ENCODE measurements at regions not wholly inside any gene's neighbourhood (a gene's known extent, or its start where the extent isn't known, plus 50 kb on each side); places are given as distances from the start of the nearest gene placed in this dataset.

DNA sequence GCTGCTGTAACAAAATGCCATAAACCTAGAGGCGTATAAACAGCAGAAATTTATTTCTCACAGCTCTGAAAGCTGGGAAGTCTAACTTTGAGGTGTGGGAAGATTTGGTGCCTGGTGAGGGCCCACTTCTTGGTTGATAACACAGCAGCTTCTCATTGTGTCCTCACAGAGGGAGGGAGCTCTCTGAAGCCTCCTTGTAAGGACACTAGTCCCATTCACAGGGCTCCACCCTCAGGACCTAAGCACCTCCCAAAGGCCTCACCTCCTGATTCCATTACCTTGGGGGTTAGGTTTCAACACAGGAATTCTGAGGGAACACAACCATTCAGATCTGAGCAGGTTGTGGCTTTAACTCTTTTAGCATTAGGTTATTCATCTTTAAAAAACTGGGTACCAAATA, 380.3 kb upstream of the ATP10A start:
- H3K4me3 ChIP-seq (ENCODE audit: low read depth, low read length) = no peak overlapping the region
- TF ChIP-seq, protein P1, sequence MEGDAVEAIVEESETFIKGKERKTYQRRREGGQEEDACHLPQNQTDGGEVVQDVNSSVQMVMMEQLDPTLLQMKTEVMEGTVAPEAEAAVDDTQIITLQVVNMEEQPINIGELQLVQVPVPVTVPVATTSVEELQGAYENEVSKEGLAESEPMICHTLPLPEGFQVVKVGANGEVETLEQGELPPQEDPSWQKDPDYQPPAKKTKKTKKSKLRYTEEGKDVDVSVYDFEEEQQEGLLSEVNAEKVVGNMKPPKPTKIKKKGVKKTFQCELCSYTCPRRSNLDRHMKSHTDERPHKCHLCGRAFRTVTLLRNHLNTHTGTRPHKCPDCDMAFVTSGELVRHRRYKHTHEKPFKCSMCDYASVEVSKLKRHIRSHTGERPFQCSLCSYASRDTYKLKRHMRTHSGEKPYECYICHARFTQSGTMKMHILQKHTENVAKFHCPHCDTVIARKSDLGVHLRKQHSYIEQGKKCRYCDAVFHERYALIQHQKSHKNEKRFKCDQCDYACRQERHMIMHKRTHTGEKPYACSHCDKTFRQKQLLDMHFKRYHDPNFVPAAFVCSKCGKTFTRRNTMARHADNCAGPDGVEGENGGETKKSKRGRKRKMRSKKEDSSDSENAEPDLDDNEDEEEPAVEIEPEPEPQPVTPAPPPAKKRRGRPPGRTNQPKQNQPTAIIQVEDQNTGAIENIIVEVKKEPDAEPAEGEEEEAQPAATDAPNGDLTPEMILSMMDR (conservative IDR thresholded peaks at IDR 0.05; ENCODE audit: low read depth, low read length) = no peak
- DNase-seq (ENCODE audit: low read depth) = no peak

DNA sequence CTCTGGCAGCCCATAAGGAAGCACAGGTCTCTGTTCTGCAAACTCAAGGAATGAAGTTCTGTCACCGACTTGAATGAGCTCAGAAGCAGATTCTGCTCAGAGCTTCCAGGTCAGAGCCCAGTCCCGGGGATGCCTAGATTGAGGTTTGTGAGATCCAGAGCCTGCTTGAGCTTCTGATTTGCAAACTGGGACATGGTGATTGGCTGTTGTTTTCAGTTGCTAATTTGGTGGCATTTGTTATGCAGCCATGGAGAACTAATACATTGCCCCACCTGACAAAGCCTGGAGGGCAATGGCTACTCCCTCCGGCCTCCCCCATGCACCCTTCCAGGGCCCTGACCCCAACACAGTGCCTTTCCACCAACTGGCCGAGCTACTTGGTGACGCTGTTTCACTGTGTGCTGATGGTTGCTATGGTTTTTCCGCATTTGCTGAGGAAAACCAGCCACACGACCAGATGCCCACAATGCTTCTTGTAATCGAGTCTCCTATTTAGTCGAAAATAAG, 379.5 kb upstream of the ATP10A start:
- H3K4me3 ChIP-seq (ENCODE audit: low read depth, low read length) = no peak overlapping the region
- TF ChIP-seq, protein P1 (conservative IDR thresholded peaks at IDR 0.05; ENCODE audit: low read depth, low read length) = no peak

DNA sequence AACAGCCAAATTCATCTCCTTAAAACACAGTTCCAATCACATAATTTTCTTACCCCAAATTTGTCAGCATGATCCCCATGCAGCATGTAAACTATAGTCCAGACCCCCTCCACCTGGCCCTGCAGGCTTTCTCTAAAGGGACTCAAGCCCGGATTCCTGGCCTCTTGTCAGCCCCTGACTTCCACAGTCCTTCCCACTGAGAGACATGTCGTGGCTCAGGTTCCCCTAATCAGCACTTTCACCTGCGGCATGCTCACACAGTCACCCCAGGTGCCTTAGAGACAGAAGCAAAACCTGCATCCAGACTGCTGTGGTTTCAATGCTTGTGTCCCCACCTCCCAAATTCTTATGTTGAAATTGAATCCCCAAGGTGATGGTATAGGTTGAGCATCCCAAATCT, 372.7 kb upstream of the ATP10A start:
- H3K4me3 ChIP-seq (ENCODE audit: low read depth, low read length) = no peak overlapping the region
- no peak for DNase-seq (ENCODE audit: low read depth)
- TF ChIP-seq, protein P1 (conservative IDR thresholded peaks at IDR 0.05; ENCODE audit: low read depth, low read length) = no peak

More for the DNA sequence above, 379.5 kb upstream of the ATP10A start:
- DNase-seq (ENCODE audit: low read depth) = no peak

DNA sequence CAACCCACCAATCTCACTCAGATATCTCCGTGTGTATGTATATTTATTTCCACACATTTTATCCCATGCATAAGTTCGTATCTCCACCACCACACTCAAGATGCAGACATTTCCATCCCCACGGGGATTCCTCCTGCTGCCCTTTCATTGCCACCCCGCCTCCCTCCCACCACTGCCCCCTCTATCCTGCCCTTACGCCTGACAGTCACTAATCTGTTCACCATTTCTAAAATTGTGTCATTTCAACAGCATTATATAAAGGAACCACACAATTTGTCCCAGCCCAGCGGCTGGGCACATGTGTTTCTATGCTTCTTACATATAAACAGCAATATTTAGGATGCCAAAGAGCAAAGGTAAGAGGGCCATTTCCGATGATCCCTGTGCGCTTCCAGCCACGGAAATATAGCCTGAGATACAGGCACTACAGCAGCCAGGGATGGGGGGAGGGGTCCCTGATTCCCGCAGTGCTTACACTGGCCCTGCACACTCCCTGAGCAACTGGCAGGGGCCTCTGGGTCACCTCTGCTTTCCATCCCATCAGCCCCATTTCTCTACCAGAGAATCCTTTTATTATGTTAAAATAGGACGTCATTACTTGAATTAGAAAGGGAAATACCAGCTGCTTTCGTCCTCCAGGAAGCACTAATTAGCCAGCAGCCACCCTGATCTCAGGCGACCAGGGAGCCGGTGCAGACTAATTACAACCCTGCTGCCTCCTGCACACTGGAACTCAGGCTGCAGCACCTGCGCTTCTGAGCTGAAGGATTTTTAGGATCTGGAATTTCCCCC, 372.0 kb upstream of the ATP10A start:
- H3K4me3 ChIP-seq (ENCODE audit: low read depth, low read length) = no peak overlapping the region
- TF ChIP-seq, protein P1 (conservative IDR thresholded peaks at IDR 0.05; ENCODE audit: low read depth, low read length) = no peak
- DNase-seq (ENCODE audit: low read depth) = no peak

DNA sequence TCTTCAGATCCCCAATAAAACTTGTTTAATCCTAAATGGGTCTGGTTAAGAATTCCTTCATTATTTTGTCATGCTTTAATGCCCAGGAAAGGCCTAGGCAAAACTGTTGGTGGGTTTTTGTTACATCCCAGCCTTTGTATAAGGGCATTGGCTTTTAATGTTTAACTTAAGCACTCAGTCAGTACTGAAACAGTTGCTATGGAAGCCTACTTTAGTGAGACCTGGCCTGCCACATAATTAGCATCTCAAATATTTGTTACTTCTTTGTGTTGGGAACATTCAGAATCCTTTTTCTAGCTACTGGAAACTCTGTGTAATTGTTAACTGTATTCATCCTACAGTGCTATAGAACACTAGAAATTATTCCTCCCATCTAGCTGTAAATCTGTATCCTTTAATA, 369.6 kb upstream of the ATP10A start:
- TF ChIP-seq, protein P1 (conservative IDR thresholded peaks at IDR 0.05; ENCODE audit: low read depth, low read length) = no peak
- H3K4me3 ChIP-seq (ENCODE audit: low read depth, low read length) = no peak overlapping the region

DNA sequence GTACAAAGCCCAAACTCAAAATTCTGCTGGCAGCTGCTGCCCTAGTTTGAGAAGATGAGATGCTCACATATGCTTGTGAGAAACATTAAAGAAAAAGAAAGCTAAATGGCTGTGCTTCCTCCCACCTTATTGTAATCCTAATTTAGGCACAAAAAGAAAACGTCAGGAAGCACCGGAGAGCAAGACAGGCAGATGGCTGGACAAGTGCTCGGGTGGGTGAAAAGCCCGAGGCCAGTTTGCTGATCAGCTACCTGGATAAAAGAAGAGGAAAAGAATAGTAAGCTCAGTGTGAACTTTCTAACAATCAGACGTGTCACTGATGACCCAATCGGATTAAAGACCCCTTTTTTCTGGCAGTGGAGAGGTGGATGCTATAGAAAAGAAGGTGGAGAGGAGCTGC, 368.0 kb upstream of the ATP10A start:
- no peak overlapping the region for H3K4me3 ChIP-seq (ENCODE audit: low read depth, low read length)
- DNase-seq (ENCODE audit: low read depth) = no peak
- TF ChIP-seq, protein P1 (conservative IDR thresholded peaks at IDR 0.05; ENCODE audit: low read depth, low read length) = no peak

More for the DNA sequence above, 369.6 kb upstream of the ATP10A start:
- DNase-seq (ENCODE audit: low read depth) = no peak

DNA sequence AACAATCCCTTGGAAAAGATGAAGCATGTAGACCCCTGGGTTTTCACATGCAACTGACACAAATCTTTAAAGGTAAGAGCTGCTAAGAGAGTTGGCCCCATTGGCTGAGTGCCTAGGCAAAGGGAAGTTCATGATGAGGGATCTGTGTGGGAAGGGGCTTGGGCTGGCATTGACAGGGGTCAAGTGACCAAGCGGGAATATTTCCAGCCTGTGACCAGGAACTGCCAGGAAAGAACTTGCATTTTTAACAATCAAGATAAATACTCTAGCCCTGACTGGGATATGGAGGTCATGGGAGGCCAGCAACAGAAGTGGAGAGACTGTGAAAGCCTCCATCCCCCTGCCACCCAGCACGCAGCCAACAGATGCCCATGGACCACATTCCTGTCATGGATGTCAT, 361.1 kb upstream of the ATP10A start:
- TF ChIP-seq, protein P1 (conservative IDR thresholded peaks at IDR 0.05; ENCODE audit: low read depth, low read length) = no peak
- no peak for DNase-seq (ENCODE audit: low read depth)
- no peak overlapping the region for H3K4me3 ChIP-seq (ENCODE audit: low read depth, low read length)
